Ammon's horn (tissue), 1 donor: ENCODE measurements at regions not wholly inside any gene's neighbourhood (a gene's known extent, or its start where the extent isn't known, plus 50 kb on each side); places are given as distances from the start of the nearest gene placed in this dataset.
"Not testable (repeated sequence)": the region's sequence is repeated elsewhere in the genome, so short reads cannot be mapped to it uniquely, and the experiment has no call there.

Source experiments
- DNase-seq: peaks from one replicate; pipeline ENCODE4 v3.0.0-alpha.2; 2016; ENCODE audit warnings: low spot score

DNA sequence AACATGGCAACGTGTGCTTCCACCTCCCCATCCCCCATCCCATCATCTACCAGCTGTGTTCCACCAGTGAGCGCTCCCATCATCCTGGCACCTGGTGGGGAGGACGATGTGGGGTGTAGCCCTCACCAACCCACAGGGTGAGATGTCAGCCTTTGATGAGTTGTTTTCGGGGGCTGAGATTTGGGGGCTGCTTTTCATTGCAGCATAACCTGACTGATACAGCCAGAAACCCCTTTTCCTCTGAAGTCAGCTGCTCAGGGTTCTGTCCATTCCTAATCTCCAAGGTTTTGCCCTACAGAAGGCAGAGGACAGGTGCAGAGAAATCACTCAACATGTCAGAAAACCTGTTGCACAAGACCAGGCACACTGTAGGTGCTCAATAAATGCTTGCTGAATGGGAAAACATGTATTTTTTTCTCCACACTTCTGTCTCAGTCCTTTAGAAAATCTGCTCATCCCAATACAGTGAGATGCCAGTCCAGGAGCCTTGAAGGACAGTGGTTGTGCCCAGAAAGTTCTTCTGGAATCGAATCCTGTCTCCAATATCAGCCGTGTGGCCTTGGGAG, 239.8 kb downstream of the RBM19 start:
- DNase-seq, result no peak

GRCh38 chr12:113725557-113725876, 240.6 kb downstream of the RBM19 start:
- DNase-seq, result no peak

GRCh38 chr12:113724794-113725556, 241.2 kb downstream of the RBM19 start:
- peak; percentile 8 for DNase-seq

DNA sequence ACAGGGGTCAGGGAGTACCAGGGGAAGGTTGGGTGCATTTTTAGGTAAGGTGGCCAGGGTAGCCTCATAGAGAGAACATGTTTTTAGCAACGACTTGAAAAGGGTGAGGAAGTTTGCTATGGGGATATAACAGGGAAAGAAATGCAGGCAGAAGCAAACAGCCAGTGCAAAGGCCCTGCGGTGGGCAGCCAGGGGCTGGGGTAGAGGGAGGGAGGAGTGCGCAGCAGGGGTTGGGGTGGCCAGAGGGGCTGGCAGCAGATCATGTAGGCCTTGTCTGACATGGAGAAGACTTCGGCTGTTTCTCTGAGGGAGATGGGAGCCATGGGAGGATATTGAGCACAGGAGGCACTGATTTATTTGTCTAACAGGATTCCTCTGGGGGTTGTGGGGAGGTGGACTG, 242.5 kb downstream of the RBM19 start:
- DNase-seq, result no peak

- DNase-seq, result no peak
Observed at GRCh38 chr12:113722747-113723146, 243.4 kb downstream of the RBM19 start.

DNA sequence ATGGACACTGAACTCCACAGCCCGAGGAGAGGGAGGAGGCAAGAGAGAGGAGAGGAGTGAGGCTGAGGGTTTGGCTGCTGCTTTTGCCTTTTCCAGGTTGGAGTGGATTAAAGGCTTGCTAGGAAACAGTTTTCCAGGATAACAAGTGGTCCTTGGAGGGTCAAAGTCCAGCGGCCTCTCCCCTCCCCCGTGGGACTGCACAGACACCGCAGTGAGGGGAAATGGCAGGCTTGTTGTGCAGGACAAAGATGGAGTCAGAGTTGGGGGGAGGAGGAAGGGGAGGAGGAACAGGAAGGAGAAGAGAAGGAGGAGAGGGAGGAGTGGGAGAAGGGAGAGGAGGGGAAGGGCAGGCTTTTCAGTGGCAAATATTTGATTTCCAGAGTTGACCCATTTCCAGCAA, 245.5 kb downstream of the RBM19 start:
- DNase-seq, result no peak

GRCh38 chr12:113719911-113720591, 246.1 kb downstream of the RBM19 start:
- no peak for DNase-seq

DNA sequence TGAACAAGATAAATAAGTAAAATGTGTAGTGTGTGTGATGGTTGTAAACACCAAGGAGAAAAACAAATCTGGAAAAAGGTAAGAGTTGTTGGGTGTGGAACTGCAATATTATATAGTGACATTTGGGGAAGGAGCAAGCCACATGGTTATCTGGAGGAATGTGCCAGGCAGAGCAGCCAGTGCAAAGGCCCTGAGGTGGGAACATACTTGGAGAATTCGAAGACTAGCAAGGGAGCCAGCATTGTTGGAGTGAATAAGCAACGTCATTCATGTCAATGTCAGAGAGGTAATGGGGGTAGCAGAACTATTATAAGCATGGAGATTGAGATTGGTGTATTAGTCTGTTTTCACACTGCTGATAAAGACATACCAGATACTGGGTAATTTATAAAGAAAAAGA, 241.5 kb upstream of the LHX5 start:
- no peak for DNase-seq

DNA sequence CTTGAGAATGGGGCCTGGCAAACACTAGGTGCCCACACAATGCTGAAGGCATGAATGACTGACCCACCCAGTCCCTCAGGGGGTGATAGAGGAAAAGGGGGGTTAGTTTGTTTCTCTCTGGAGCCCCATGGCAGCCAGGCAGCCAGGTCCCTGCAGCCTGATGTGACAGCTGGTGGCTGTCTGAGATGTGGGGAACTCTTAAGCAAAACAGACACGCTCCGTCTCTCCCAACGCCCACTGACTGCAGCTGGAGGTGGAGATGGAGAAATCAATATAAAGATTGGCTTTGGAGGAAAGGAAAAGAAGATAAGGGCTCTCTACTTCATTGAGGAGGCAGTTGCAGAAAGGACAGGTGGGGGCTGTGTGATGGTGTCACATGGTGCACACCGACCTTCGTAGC, 240.8 kb upstream of the LHX5 start:
- DNase-seq, result no peak

GRCh38 chr12:113710216-113710615, 238.5 kb upstream of the LHX5 start:
- DNase-seq, result no peak

DNA sequence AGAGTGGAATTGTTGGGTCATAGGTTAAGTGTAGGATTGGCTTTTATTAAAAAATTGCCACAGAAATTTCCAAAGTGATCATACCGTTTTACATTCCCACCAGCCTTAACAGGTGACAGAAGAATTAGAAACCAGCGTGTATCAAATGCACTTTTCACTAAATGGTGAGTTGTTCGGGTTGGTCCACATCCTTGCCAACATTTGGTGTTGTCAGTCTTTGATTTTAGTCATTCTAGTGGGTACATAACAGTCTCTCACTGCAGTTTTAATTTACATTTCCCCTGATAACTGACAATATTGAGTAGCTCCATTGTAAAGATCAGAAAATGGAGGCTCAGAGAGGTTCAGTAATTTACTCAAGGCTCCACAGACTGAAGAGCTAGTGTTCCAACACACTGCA, 237.8 kb upstream of the LHX5 start:
- DNase-seq, result no peak

- DNase-seq, result no peak
Observed at GRCh38 chr12:113702836-113703235, 231.2 kb upstream of the LHX5 start.

- DNase-seq, result no peak
Observed at GRCh38 chr12:113702276-113702675, 230.6 kb upstream of the LHX5 start.

GRCh38 chr12:113700943-113701342, 229.3 kb upstream of the LHX5 start:
- DNase-seq, result no peak

GRCh38 chr12:113699984-113700383, 228.3 kb upstream of the LHX5 start:
- not testable (repeated sequence) for DNase-seq

GRCh38 chr12:113698510-113698858, 226.8 kb upstream of the LHX5 start:
- DNase-seq, result no peak

GRCh38 chr12:113697651-113698509, 226.2 kb upstream of the LHX5 start:
- no peak for DNase-seq

DNA sequence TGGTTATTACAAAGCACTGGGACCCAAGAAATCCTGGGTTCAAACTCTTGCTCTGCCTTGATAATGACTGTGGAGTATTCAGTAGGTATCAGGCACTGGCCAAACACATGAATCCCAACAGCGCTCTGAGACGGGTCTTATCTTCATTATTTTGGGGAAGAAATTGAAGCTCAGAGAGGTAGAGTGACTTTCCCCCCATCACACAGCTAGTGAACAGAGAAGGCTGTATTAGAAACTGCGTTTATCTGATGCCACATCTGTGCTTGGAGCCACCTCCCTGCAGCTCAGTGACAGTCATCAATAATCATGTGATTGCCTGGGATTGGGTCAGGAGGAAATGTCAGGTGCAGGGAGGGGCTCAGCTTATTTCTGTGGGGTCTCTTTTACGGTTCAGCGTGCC, 225.4 kb upstream of the LHX5 start:
- DNase-seq, result no peak

- no peak for DNase-seq
Observed at GRCh38 chr12:113693693-113694092, 222.0 kb upstream of the LHX5 start.

- peak; percentile 33 for DNase-seq
Observed at GRCh38 chr12:113689047-113689610, 217.5 kb upstream of the LHX5 start.

- DNase-seq, result no peak
Observed at GRCh38 chr12:113688313-113688712, 216.6 kb upstream of the LHX5 start.
